ENCODE measurements at regions not wholly inside any gene's neighbourhood (a gene's known extent, or its start where the extent isn't known, plus 50 kb on each side); places are given as distances from the start of the nearest gene placed in this dataset.
"Not testable (repeated sequence)": the region's sequence is repeated elsewhere in the genome, so short reads cannot be mapped to it uniquely, and the experiment has no call there.

GRCh38 chr5:68681929-68682328 is 411.9 kb upstream of the SLC30A5 start:
- Mint-ChIP-seq H3K4me1 (ENCODE audit: low read depth) (no peaks in the 10 kb centered on the region), H3K27me3 (ENCODE audit: insufficient read depth) (peaks cover 6% of the 10 kb centered on the region), H3K27ac (no peak overlapping the region), H3K4me3 (no peak overlapping the region), H3K36me3 (ENCODE audit: low read depth) (no peaks in the 10 kb centered on the region), H3K9me3 (no peaks in the 10 kb centered on the region)
- intact Hi-C loops (cut with micrococcal nuclease), result no loop called here
- no peak for DNase-seq (ENCODE audit: low spot score)

GRCh38 chr5:68682400-68683160 is 411.2 kb upstream of the SLC30A5 start:
- Mint-ChIP-seq H3K9me3 (no peaks in the 10 kb centered on the region), H3K27ac (no peak overlapping the region), H3K27me3 (ENCODE audit: insufficient read depth) (peaks cover 4% of the 10 kb centered on the region), H3K36me3 (ENCODE audit: low read depth) (no peaks in the 10 kb centered on the region), H3K4me1 (ENCODE audit: low read depth) (no peaks in the 10 kb centered on the region), H3K4me3 (no peak overlapping the region)
- DNase-seq (ENCODE audit: low spot score), result no peak
- intact Hi-C loops (cut with micrococcal nuclease), result no loop called here

- no peak overlapping the region for H3K27ac Mint-ChIP-seq
- intact Hi-C loops (cut with micrococcal nuclease), result no loop called here
- no peak overlapping the region for H3K4me3 Mint-ChIP-seq
- DNase-seq (ENCODE audit: low spot score), result no peak
- H3K9me3 Mint-ChIP-seq, result no peaks in the 10 kb centered on the region
- H3K36me3 Mint-ChIP-seq (ENCODE audit: low read depth), result no peaks in the 10 kb centered on the region
- H3K27me3 Mint-ChIP-seq (ENCODE audit: insufficient read depth), result peaks cover 2% of the 10 kb centered on the region
- H3K4me1 Mint-ChIP-seq (ENCODE audit: low read depth), result no peaks in the 10 kb centered on the region
Measured at GRCh38 chr5:68683632-68684036, 410.2 kb upstream of the SLC30A5 start.

GRCh38 chr5:68685863-68686262 is 408.0 kb upstream of the SLC30A5 start:
- Mint-ChIP-seq H3K36me3 (ENCODE audit: low read depth) (no peaks in the 10 kb centered on the region), H3K27me3 (ENCODE audit: insufficient read depth) (peaks cover 4% of the 10 kb centered on the region), H3K27ac (no peak overlapping the region), H3K4me3 (no peak overlapping the region), H3K9me3 (no peaks in the 10 kb centered on the region), H3K4me1 (ENCODE audit: low read depth) (no peaks in the 10 kb centered on the region)
- DNase-seq (ENCODE audit: low spot score), result no peak
- intact Hi-C loops (cut with micrococcal nuclease), result no loop called here

- peaks cover 8% of the 10 kb centered on the region for H3K9me3 Mint-ChIP-seq
- H3K4me1 Mint-ChIP-seq (ENCODE audit: low read depth), result no peaks in the 10 kb centered on the region
- DNase-seq (ENCODE audit: low spot score), result no peak
- H3K27me3 Mint-ChIP-seq (ENCODE audit: insufficient read depth), result peaks cover 4% of the 10 kb centered on the region
- H3K36me3 Mint-ChIP-seq (ENCODE audit: low read depth), result no peaks in the 10 kb centered on the region
- H3K4me3 Mint-ChIP-seq, result no peak overlapping the region
- intact Hi-C loops (cut with micrococcal nuclease), result no loop called here
- no peak overlapping the region for H3K27ac Mint-ChIP-seq
Measured at GRCh38 chr5:68688547-68688946, 405.3 kb upstream of the SLC30A5 start.

- H3K4me3 Mint-ChIP-seq, result no peak overlapping the region
- intact Hi-C loops (cut with micrococcal nuclease), result no loop called here
- H3K4me1 Mint-ChIP-seq (ENCODE audit: low read depth), result no peaks in the 10 kb centered on the region
- peaks cover 6% of the 10 kb centered on the region for H3K27me3 Mint-ChIP-seq (ENCODE audit: insufficient read depth)
- DNase-seq (ENCODE audit: low spot score), result no peak
- H3K36me3 Mint-ChIP-seq (ENCODE audit: low read depth), result no peaks in the 10 kb centered on the region
- H3K9me3 Mint-ChIP-seq, result peaks cover 8% of the 10 kb centered on the region
- no peak overlapping the region for H3K27ac Mint-ChIP-seq
Measured at GRCh38 chr5:68689010-68689409, 404.8 kb upstream of the SLC30A5 start.

GRCh38 chr5:68691874-68692273 is 401.9 kb upstream of the SLC30A5 start:
- H3K4me1 Mint-ChIP-seq (ENCODE audit: low read depth); DNase-seq (ENCODE audit: low spot score); H3K27me3 Mint-ChIP-seq (ENCODE audit: insufficient read depth); intact Hi-C loops (cut with micrococcal nuclease); H3K27ac Mint-ChIP-seq; H3K36me3 Mint-ChIP-seq (ENCODE audit: low read depth); H3K4me3 Mint-ChIP-seq; H3K9me3 Mint-ChIP-seq: not testable (repeated sequence)

- Mint-ChIP-seq H3K4me3 (no peak overlapping the region), H3K9me3 (no peaks in the 10 kb centered on the region), H3K36me3 (ENCODE audit: low read depth) (no peaks in the 10 kb centered on the region), H3K4me1 (ENCODE audit: low read depth) (no peaks in the 10 kb centered on the region), H3K27ac (no peak overlapping the region), H3K27me3 (ENCODE audit: insufficient read depth) (peaks cover 2% of the 10 kb centered on the region)
- DNase-seq (ENCODE audit: low spot score), result no peak
- intact Hi-C loops (cut with micrococcal nuclease), result no loop called here
Measured at GRCh38 chr5:68698025-68698940, 395.5 kb upstream of the SLC30A5 start.

GRCh38 chr5:68699966-68700365 is 393.8 kb upstream of the SLC30A5 start:
- Mint-ChIP-seq H3K36me3 (ENCODE audit: low read depth) (no peaks in the 10 kb centered on the region), H3K27me3 (ENCODE audit: insufficient read depth) (peaks cover 2% of the 10 kb centered on the region), H3K4me3 (no peak overlapping the region), H3K27ac (no peak overlapping the region), H3K4me1 (ENCODE audit: low read depth) (no peaks in the 10 kb centered on the region), H3K9me3 (peaks cover 2% of the 10 kb centered on the region)
- no peak for DNase-seq (ENCODE audit: low spot score)
- intact Hi-C loops (cut with micrococcal nuclease), result no loop called here

- intact Hi-C loops (cut with micrococcal nuclease), result no loop called here
- peaks cover 5% of the 10 kb centered on the region for H3K9me3 Mint-ChIP-seq
Measured at GRCh38 chr5:68707575-68707974, 386.2 kb upstream of the SLC30A5 start.

GRCh38 chr5:68708156-68708841 is 385.5 kb upstream of the SLC30A5 start:
- H3K27ac Mint-ChIP-seq, result no peak overlapping the region
- H3K27me3 Mint-ChIP-seq (ENCODE audit: insufficient read depth), result peaks cover 5% of the 10 kb centered on the region
- intact Hi-C loops (cut with micrococcal nuclease), result no loop called here
- H3K36me3 Mint-ChIP-seq (ENCODE audit: low read depth), result no peaks in the 10 kb centered on the region
- H3K4me3 Mint-ChIP-seq, result no peak overlapping the region
- peaks cover 5% of the 10 kb centered on the region for H3K9me3 Mint-ChIP-seq
- peaks cover 16% of the 10 kb centered on the region for H3K4me1 Mint-ChIP-seq (ENCODE audit: low read depth)
- DNase-seq (ENCODE audit: low spot score), result no peak

More at GRCh38 chr5:68707575-68707974, 386.2 kb upstream of the SLC30A5 start:
- peaks cover 5% of the 10 kb centered on the region for H3K27me3 Mint-ChIP-seq (ENCODE audit: insufficient read depth)
- peaks cover 16% of the 10 kb centered on the region for H3K4me1 Mint-ChIP-seq (ENCODE audit: low read depth)
- DNase-seq (ENCODE audit: low spot score), result no peak
- no peak overlapping the region for H3K27ac Mint-ChIP-seq
- no peaks in the 10 kb centered on the region for H3K36me3 Mint-ChIP-seq (ENCODE audit: low read depth)
- H3K4me3 Mint-ChIP-seq, result no peak overlapping the region

- Mint-ChIP-seq H3K36me3 (ENCODE audit: low read depth) (no peaks in the 10 kb centered on the region), H3K4me1 (ENCODE audit: low read depth) (peaks cover 16% of the 10 kb centered on the region), H3K9me3 (peaks cover 5% of the 10 kb centered on the region), H3K27ac (no peak overlapping the region), H3K4me3 (no peak overlapping the region), H3K27me3 (ENCODE audit: insufficient read depth) (peaks cover 9% of the 10 kb centered on the region)
- intact Hi-C loops (cut with micrococcal nuclease), result no loop called here
- DNase-seq (ENCODE audit: low spot score), result no peak
Measured at GRCh38 chr5:68708842-68709170, 385.0 kb upstream of the SLC30A5 start.

- no peaks in the 10 kb centered on the region for H3K36me3 Mint-ChIP-seq (ENCODE audit: low read depth)
- DNase-seq (ENCODE audit: low spot score), result no peak
- H3K4me3 Mint-ChIP-seq, result no peak overlapping the region
- peaks cover 9% of the 10 kb centered on the region for H3K27me3 Mint-ChIP-seq (ENCODE audit: insufficient read depth)
- H3K9me3 Mint-ChIP-seq, result peaks cover 5% of the 10 kb centered on the region
- H3K4me1 Mint-ChIP-seq (ENCODE audit: low read depth), result peaks cover 16% of the 10 kb centered on the region
- intact Hi-C loops (cut with micrococcal nuclease), result no loop called here
- no peak overlapping the region for H3K27ac Mint-ChIP-seq
Measured at GRCh38 chr5:68709239-68709638, 384.6 kb upstream of the SLC30A5 start.
